Activated CD8-positive, alpha-beta memory T cell treated with anti-CD3 and anti-CD28 coated beads for 24 hours (primary cell): ENCODE measurements at regions not wholly inside any gene's neighbourhood (a gene's known extent, or its start where the extent isn't known, plus 50 kb on each side); places are given as distances from the start of the nearest gene placed in this dataset.
A peak's percentile ranks its signal among the peaks of the same experiment; 100 is the strongest.
"Not testable (repeated sequence)": the region's sequence is repeated elsewhere in the genome, so short reads cannot be mapped to it uniquely, and the experiment has no call there.

Source experiments
- DNase-seq: peaks from one replicate; pipeline ENCODE4 v3.0.0-alpha.2; 2020

- no peak for DNase-seq
Observed at GRCh38 chr1:219430419-219430818, 182.5 kb downstream of the ZC3H11B start.

GRCh38 chr1:219428651-219429050 lies 184.3 kb downstream of the ZC3H11B start:
- no peak for DNase-seq

- DNase-seq, result no peak
Observed at GRCh38 chr1:219427989-219428388, 184.9 kb downstream of the ZC3H11B start.

DNA sequence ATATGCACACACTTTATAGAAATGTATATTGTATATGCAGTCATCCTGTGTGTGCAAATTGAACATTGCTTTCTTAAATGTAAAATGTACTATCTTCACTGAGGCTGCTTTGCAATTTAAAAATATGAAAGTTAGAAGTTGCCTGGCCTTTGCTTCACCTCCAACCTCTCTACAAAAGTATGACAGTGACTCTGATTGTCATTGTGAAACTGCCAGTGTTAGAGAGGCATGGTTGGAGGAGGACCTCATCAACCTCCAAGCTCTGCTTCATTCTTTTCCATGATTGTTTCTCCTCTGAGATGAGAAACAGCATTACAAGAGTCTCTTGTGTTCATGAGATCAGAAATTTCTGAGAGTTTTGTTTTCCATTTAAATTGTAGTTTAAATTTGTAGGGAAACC lies 185.5 kb downstream of the ZC3H11B start:
- DNase-seq, result no peak

DNA sequence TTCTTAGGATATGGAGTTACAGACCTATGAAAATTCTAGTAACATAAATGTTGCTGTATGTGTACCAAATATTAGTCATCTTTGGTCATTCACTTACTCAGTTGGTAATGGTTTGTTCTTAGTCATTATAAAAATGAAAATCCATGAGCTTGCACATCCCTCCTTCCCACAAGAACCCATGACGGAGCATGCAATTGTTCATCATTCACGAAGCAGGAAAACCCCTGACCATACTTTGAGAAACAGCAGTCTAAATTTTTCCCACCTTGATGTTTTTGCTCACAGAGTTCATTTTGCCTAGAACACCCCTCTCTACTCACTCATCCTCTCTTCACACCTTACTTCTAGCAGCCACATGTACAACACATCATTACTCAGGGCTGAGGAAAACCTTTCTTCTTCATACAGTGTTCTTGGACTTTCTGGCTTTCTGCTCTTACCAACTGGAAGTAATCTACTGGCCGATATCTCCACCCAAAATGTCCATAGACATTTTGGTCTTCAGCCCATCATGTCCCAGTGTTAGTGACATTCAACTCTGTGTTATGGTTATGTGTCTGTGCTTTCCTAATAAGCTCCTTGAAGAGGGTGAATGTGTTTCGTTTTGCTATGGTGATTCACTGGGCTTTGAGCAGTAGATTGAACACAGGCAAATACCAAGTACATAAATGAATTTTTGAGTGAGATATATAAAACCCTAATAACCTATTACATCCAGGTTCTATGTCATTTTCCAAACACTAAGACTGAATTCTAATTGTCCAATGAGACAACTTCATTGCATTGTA lies 189.9 kb downstream of the ZC3H11B start:
- DNase-seq, result no peak

DNA sequence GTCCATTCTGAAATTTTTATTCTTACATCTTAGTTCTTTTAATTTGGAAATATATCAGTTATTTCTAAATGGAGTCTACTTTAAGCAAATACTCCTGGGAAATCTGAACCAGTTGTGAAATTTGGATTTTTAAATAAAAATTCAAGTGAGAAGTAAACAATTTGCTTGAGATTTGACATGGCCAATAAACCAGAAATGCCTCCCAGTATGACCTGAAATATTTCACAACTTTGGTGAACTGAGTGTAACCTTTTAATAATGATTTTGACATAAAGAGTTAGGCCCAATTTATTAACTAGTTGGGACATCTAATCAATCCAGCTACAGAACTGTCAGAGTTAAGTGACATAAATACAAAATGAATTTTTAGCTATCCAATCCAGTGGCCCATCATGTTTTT lies 192.0 kb downstream of the ZC3H11B start:
- DNase-seq, result no peak

DNA sequence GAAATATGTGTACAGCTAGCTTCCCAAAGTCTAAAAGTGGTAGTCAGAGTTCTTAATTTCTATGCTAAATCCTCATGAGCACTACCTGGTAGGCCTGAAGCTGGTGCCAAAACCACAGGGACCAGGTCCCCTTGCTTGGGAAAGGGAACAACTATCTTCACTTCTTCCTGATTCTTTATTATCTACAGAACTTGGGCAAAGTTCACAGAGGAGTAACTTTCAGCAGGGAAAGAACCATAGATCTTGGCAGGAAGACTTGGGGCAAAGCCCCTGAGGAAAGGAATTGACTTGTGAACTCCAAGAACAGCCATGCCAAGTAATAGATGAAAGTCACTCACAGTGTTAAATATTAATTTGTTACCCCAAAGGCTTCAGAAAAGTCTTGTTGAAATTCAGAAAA lies 193.0 kb downstream of the ZC3H11B start:
- DNase-seq, result no peak

DNA sequence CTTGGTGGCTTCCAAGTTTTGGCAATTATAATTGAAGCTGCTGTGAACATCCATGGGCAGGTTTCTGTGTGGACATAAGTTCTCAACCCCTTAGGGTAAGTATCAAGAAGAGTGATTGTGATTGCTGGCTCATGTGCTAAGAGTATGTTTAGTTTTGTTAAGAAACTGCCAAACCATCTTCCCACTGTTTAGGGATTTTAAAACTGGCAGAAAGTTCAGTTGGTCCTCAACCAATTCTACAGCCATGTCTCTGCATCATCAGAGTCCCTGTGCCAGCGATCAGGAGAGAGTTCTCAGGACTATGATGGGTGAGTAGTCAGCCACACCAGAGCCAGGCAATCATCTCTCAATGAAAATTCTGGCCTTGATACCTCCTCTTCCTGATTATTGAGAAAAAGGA lies 193.8 kb downstream of the ZC3H11B start:
- no peak for DNase-seq

DNA sequence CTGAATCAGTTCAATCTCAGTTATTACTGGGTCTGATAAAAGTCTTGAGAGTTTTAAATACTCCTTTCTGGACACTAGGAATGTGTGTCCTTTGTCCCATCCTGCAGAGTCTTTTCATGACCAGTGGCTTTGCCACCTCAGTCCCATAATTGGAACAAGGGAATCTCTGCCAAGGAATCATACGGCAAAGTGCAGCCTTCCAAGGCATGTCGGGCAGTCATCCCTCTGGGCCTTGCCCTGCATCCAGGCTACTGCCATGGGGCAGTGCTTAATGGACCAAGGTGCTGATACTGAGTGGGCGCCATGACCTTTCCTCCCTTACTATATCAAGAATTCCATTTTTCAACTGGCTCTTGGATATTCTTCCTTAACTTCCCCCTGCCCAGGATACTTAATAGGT lies 195.3 kb downstream of the ZC3H11B start:
- no peak for DNase-seq

GRCh38 chr1:219416598-219417238 lies 196.2 kb downstream of the ZC3H11B start:
- peak; percentile 77 for DNase-seq

DNA sequence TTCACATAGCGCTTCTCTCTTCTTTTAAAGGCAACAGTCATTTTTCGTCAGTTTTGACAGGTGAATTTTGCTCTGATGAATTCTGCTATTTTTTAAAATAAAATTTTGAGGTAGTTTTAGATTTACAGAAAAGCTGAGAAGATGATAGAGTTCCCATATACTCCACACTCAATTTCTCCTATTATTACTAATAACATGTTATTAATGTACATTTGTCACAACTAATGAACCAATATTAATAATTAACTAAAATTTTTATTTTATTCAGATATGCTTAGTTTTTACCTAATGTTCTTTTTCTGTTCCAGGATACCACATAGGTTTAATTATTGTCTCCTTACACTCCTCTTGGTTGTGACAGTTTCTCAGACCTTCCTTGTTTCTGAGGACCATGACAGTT lies 197.0 kb downstream of the ZC3H11B start:
- no peak for DNase-seq

GRCh38 chr1:219415433-219415832 lies 197.5 kb downstream of the ZC3H11B start:
- no peak for DNase-seq

DNA sequence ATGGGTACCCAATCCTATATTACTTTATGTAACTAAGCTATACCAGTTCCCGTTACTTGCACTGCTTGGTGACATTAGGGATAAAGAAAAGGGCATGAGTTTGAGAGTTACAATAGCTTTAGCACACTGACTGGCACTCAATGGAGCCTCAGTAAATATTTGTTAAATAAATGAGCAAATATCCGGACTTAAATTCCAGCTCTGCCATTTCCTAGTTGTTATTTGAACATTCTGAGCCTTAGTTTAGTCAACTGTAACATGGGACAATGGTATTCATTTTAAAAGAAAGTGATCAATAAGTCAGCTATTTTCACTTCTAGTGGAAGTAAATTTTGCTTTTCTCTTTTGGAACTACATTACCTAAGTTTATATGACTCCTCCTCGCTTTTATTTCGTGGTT lies 198.7 kb downstream of the ZC3H11B start:
- no peak for DNase-seq

- no peak for DNase-seq
Observed at GRCh38 chr1:219413536-219413935, 199.4 kb downstream of the ZC3H11B start.

DNA sequence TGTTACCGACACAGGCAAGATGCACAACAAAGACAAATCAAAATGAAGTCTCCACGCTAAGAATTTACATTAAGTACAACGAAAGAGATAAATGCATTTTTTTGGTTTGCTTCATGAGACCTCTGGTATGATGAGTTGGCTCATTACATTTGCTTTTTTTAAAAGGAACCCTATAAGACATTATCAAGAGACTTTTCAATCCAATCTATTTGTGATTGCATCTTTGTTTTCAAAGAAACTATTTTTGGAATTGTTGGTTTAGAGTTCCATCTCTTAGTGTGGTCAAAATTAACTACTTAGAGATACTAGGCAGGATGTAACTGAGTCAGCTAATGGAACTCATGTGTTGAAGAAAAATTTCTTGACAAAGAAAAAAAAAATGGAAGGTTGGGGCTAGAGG lies 200.1 kb downstream of the ZC3H11B start:
- no peak for DNase-seq

DNA sequence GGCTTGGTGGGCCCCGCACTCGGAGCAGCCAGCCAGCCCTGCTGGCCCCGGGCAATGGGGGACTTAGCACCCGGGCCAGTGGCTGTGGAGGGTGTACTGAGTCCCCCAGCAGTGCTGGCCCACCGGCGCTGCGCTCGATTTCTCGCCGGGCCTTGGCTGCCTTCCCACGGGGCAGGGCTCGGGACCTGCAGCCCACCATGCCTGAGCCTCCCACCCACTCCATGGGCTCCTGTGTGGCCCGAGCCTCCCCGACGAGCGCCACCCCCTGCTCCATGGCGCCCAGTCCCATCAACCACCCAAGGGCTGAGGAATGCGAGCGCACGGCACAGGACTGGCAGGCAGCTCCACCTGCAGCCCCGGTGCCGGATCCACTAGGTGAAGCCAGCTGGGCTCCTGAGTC lies 202.2 kb downstream of the ZC3H11B start:
- DNase-seq, result not testable (repeated sequence)

DNA sequence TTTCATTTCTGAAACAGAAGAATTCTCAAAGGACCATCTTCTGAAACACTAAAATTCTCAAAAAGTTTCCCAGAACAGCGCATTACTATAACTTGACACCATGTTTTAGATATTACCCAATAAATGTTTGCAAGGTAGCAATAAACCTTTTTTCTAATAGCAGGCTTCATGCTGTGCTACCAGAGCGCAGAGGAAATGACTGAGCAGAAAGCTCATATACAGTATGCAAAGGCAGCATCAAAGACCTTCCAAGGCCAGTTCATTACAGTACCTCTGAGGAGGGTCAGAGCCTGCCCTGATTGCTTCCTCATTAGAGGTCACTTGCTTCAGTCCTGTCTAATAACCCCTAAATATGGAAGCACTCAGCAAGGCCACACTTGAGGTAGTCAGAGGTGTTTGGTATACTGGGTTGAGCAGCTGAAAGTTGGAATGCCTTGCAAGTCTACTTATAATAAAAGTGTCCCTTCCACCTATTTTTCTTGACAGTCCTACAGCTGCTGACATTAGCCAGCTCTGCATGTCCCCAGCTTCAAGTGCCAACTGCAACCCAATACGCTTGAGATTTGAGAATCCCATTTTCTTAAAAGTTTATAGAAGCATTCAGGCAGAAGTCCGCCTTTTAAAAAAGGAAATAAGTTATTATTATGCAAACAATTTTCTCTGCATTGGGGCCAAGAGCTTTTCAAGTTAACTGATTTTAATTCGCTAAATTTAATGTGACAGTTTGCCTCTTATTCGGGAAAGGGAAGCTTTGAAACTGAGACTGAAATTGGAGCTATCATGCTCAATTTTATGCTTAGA lies 207.2 kb downstream of the ZC3H11B start:
- DNase-seq, result no peak

DNA sequence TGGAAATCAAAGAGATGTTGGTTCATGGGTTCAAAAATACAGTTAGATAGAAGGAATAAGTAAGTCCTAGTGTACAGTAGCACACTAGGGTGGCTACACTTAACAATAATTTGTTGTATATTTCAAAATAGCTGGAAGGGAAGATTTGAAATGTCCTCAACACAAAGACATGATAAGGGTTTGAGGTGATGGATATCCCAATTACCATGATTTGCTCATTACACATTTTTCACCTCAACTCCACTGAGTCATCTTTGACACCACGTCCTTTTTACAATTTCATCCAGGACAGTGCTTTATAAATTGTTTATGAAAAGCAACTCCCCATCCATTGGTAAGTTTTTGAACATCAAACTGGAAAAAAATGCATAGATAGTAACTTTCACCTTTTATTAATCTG lies 208.3 kb downstream of the ZC3H11B start:
- no peak for DNase-seq

GRCh38 chr1:219402925-219403324 lies 210.0 kb downstream of the ZC3H11B start:
- no peak for DNase-seq

- DNase-seq, result no peak
Observed at GRCh38 chr1:219401724-219402625, 210.9 kb downstream of the ZC3H11B start.

DNA sequence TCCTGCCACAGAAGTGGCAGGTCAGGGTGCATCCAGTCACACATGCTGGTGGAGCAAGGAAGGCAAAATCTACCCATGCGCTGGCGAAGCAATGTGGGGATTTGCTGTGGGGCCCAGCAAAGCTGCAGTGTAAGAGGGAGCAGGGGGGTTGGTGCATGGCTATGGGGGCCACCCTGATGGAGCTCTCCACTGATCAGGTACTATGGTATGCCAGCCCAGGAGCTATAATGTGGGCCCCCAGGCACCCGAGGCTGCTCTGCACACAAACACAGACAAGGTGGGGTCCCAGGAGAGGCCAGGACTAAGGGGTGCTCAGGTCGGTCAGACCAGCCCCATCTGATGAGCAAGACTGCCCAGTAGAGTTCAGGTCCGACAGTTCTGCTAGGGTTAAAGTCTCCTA lies 213.5 kb downstream of the ZC3H11B start:
- no peak for DNase-seq

GRCh38 chr1:219398815-219399396 lies 214.0 kb downstream of the ZC3H11B start:
- no peak for DNase-seq
